Testis (tissue), 2 donors: ENCODE measurements at regions not wholly inside any gene's neighbourhood (a gene's known extent, or its start where the extent isn't known, plus 50 kb on each side); places are given as distances from the start of the nearest gene placed in this dataset.

Source experiments
- DNase-seq: peaks from one replicate; pipeline ENCODE4 v3.0.0-alpha.2; 2019
- H3K27ac ChIP-seq, 2 donors: fragments of 200-600 bp; sonication (generic); one replicate each; pipeline ENCODE4 v1.5.1; 2019
- H3K27me3 ChIP-seq: fragments of 200-600 bp; sonication (generic); one replicate; pipeline ENCODE4 v1.5.1; 2019
- H3K36me3 ChIP-seq: fragments of 200-600 bp; sonication (generic); one replicate; pipeline ENCODE4 v1.5.1; 2017; ENCODE audit warnings: low read depth; ENCODE audit errors: missing control alignments
- H3K4me1 ChIP-seq: fragments of 200-600 bp; sonication (generic); one replicate; pipeline ENCODE4 v1.5.1; 2019
- H3K4me3 ChIP-seq, 2 donors: fragments of 200-600 bp; sonication (generic); one replicate each; pipeline ENCODE4 v1.5.1; 2017 to 2019
- H3K9me3 ChIP-seq: fragments of 200-600 bp; sonication (generic); one replicate; pipeline ENCODE4 v1.5.1; 2017
- POLR2A ChIP-seq: fragments of 450-650 bp; IDR thresholded peaks from one replicate; pipeline ENCODE4 v1.6.1; 2017; ENCODE audit warnings: antibody characterized with exemption, mild to moderate bottlenecking, moderate library complexity
- WGBS, 2 donors: methylation state at CpG; one replicate each; pipeline ENCODE4 v1.1.5; 2018; 5-methylcytosine and 5-hydroxymethylcytosine counted together
- intact Hi-C: fragments of 100-400 bp; cut with DNase I; formaldehyde crosslinking; loops from one replicate; pipeline ENCODE4 v1.15.1; 2023; ENCODE audit warnings: low total_unique reads
- TF ChIP-seq, protein P1 (sequence below), 3 experiments: fragments of 450-650 bp in 2 of 3; fragments of 200-600 bp in 1 of 3; sonication (generic) in 1 of 3; IDR thresholded peaks; one replicate each; pipeline ENCODE4 v1.5.1; 2016 to 2019; ENCODE audit warnings: antibody characterized with exemption in 3 of 3, mild to moderate bottlenecking in 2 of 3, moderate library complexity in 1 of 3

- H3K27me3 ChIP-seq = no peaks in the 10 kb centered on the region
- intact Hi-C loops = no loop called here
- no peaks in the 10 kb centered on the region for H3K36me3 ChIP-seq
- H3K27ac ChIP-seq = no peak overlapping the region
- H3K4me3 ChIP-seq = no peak overlapping the region
- 82% methylated on average over 3 of the region's 3 CpGs for WGBS, 2 donors
- H3K9me3 ChIP-seq = no peaks in the 10 kb centered on the region
- no peaks in the 10 kb centered on the region for H3K4me1 ChIP-seq
- no peak for TF ChIP-seq POLR2A
- TF ChIP-seq, protein P1, sequence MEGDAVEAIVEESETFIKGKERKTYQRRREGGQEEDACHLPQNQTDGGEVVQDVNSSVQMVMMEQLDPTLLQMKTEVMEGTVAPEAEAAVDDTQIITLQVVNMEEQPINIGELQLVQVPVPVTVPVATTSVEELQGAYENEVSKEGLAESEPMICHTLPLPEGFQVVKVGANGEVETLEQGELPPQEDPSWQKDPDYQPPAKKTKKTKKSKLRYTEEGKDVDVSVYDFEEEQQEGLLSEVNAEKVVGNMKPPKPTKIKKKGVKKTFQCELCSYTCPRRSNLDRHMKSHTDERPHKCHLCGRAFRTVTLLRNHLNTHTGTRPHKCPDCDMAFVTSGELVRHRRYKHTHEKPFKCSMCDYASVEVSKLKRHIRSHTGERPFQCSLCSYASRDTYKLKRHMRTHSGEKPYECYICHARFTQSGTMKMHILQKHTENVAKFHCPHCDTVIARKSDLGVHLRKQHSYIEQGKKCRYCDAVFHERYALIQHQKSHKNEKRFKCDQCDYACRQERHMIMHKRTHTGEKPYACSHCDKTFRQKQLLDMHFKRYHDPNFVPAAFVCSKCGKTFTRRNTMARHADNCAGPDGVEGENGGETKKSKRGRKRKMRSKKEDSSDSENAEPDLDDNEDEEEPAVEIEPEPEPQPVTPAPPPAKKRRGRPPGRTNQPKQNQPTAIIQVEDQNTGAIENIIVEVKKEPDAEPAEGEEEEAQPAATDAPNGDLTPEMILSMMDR (IDR thresholded peaks at IDR 0.05) = no peak
- DNase-seq = no peak
Measured at GRCh38 chr3:104537323-104537722, 829.4 kb upstream of the ALCAM start.

DNA sequence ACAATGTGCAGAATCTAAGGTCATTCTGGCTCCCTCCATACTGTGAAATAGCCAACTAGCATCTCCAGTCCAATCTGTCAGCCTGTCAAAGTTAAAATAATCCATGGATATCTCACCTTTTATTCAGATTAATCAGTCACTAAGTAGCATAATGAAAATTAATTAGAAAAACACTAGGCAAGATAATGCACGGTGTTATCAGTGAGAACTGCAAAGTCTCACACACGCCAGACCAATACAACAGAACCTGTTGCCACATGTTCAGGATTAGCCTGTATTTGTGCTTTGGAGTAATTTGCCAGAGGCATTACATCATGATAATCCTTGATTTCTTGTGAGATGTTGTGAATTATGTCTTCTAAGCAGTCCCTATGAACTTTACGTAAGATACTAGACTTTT, 820.4 kb upstream of the ALCAM start:
- H3K27me3 ChIP-seq = no peaks in the 10 kb centered on the region
- H3K27ac ChIP-seq = no peak overlapping the region
- H3K36me3 ChIP-seq = no peaks in the 10 kb centered on the region
- intact Hi-C loops = no loop called here
- no peak overlapping the region for H3K4me3 ChIP-seq
- DNase-seq = no peak
- no peaks in the 10 kb centered on the region for H3K4me1 ChIP-seq
- WGBS, 2 donors = 80 to 84% methylated on average over 3 of the region's 3 CpGs
- no peak for TF ChIP-seq POLR2A
- TF ChIP-seq, protein P1 (IDR thresholded peaks at IDR 0.05) = no peak
- H3K9me3 ChIP-seq = no peaks in the 10 kb centered on the region

DNA sequence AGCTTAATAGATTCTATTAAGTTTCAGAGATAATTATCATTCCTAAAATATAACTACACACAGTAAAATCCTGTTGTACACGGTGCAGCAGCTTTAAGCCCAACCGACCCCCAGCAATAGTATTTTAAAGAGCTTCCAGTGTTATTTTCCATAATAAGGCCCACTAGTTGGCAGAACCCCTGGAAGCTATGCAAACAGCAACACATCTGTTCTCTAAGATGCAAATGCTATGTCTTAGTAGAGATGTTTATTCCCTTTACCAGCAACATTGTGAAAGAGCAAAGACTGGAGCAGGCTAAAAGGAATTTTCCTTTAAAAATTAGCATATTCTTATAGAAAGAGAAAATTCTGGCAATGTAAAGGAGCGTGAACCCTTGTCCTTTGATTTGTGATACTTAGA, 819.7 kb upstream of the ALCAM start:
- H3K27me3 ChIP-seq = no peaks in the 10 kb centered on the region
- DNase-seq = no peak
- H3K4me3 ChIP-seq = no peak overlapping the region
- WGBS, 2 donors = 70 to 75% methylated on average over 3 of the region's 3 CpGs
- no peak overlapping the region for H3K27ac ChIP-seq
- no peaks in the 10 kb centered on the region for H3K4me1 ChIP-seq
- no peaks in the 10 kb centered on the region for H3K9me3 ChIP-seq
- TF ChIP-seq POLR2A = no peak
- TF ChIP-seq, protein P1 (IDR thresholded peaks at IDR 0.05) = no peak
- no peaks in the 10 kb centered on the region for H3K36me3 ChIP-seq
- intact Hi-C loops = no loop called here

GRCh38 chr3:104548401-104548800, 818.3 kb upstream of the ALCAM start:
- TF ChIP-seq, protein P1 (IDR thresholded peaks at IDR 0.05) = no peak
- no peak for TF ChIP-seq POLR2A

DNA sequence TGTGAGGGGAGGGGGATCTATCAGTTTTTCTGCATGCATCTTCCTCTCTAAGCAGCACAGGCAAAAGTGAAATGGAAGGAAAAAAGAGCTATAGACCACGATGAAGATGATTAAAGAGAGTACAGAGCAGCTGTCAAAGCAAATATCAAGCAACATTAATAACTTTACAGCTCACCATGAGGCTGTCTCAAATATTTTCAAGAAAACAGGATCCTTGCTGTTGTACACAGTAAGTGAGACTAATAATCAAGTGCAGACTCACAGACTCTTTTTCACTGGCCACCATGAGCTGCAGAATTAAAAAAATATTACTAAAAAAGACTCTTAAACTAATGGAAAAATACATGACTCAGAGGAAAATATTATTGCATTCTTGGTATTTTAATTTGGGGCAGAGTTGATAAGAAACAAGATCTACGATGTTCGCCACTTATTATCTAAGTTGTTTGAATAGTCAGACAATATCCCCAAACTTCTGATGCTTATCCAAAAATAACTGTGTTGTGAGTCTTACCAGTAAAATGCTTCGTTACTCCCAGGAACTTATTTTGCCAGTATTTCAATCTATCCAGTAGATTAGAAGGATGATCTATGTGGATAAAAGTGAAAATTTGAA, 817.5 kb upstream of the ALCAM start:
- no peak overlapping the region for H3K4me3 ChIP-seq
- H3K36me3 ChIP-seq = no peaks in the 10 kb centered on the region
- no peaks in the 10 kb centered on the region for H3K27me3 ChIP-seq
- no peak for DNase-seq
- no peak overlapping the region for H3K27ac ChIP-seq
- 49 to 52% methylated on average over 4 of the region's 4 CpGs for WGBS, 2 donors
- no peaks in the 10 kb centered on the region for H3K4me1 ChIP-seq
- intact Hi-C loops = no loop called here
- H3K9me3 ChIP-seq = no peaks in the 10 kb centered on the region
- TF ChIP-seq, protein P1 (IDR thresholded peaks at IDR 0.05) = no peak
- no peak for TF ChIP-seq POLR2A

More at GRCh38 chr3:104548401-104548800, 818.3 kb upstream of the ALCAM start:
- WGBS, 2 donors = 80 to 94% methylated on average over 8 of the region's 8 CpGs
- no peaks in the 10 kb centered on the region for H3K36me3 ChIP-seq
- no peak overlapping the region for H3K27ac ChIP-seq
- H3K4me1 ChIP-seq = no peaks in the 10 kb centered on the region
- no peak overlapping the region for H3K4me3 ChIP-seq
- intact Hi-C loops = no loop called here
- DNase-seq = no peak
- no peaks in the 10 kb centered on the region for H3K27me3 ChIP-seq
- H3K9me3 ChIP-seq = no peaks in the 10 kb centered on the region
